ENCODE measurements at regions not wholly inside any gene's neighbourhood (a gene's known extent, or its start where the extent isn't known, plus 50 kb on each side); places are given as distances from the start of the nearest gene placed in this dataset.

DNA sequence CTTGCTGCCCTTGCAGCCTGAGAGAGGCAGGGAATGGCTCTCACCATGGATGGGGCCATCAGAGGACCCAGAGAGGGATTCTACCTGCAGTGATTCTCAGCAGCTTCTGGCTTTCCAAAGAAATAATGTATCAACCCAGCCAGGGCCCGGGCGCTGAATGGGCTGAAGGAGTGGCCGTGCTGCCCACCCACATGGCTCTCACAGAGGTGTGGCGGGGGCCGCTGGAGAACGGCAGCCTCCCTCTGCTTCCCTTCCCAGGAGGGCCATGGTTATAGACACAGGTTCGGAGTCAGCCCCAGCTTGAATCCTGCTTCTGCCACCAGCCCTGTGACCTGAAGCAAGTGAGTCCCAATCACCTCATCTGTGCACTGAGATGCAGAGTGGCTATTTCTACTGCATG is 82.7 kb downstream of the THAP12 start:
- Mint-ChIP-seq H3K36me3 (ENCODE audit: low read depth) (no peaks in the 10 kb centered on the region), H3K4me1 (peaks cover 9% of the 10 kb centered on the region), H3K4me3 (no peak overlapping the region), H3K27me3 (ENCODE audit: low read depth, poor library complexity) (peaks cover 91% of the 10 kb centered on the region), H3K27ac (no peak overlapping the region), H3K9me3 (no peaks in the 10 kb centered on the region)
- no peak for DNase-seq
- TF ChIP-seq, protein P1, sequence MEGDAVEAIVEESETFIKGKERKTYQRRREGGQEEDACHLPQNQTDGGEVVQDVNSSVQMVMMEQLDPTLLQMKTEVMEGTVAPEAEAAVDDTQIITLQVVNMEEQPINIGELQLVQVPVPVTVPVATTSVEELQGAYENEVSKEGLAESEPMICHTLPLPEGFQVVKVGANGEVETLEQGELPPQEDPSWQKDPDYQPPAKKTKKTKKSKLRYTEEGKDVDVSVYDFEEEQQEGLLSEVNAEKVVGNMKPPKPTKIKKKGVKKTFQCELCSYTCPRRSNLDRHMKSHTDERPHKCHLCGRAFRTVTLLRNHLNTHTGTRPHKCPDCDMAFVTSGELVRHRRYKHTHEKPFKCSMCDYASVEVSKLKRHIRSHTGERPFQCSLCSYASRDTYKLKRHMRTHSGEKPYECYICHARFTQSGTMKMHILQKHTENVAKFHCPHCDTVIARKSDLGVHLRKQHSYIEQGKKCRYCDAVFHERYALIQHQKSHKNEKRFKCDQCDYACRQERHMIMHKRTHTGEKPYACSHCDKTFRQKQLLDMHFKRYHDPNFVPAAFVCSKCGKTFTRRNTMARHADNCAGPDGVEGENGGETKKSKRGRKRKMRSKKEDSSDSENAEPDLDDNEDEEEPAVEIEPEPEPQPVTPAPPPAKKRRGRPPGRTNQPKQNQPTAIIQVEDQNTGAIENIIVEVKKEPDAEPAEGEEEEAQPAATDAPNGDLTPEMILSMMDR (IDR thresholded peaks at IDR 0.05) = no peak

DNA sequence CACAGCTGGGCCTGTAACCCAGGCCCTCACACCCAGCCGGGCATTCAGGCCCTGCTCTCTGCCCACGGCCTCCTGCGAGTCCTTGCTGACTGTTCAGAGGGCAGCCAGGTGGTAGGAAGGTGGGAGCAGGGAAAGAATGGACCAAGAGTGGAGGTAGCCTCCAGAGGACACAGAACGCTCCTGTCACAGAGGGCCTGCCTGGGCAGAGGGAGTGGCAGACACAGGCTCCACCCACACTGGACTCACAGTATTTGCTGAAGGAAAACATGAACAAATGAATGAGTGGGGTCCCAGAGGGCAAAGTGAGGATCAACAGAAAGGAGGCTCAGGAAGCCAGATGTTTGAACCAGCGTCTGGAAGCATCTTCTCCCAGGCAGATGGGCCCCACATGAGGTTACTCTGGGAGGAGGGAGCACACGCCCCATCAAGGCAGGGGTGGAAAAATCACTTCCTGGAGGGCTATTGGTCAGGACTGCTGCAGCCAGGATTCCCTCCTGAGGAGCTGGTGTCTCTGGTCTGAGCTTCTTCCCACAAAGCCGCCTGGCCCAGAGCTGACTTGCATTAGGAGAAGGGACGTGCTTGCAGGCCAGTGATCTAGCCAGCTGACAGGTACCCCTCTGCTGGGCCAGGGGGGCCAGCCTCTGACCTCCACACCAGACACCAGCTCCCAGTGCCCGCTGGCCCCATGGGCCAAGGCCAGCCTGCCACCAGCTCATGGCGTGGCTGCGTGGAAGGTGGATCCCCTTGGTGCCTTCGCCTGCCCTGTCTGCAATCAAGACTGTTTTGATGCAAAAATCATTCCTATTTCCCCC is 84.0 kb downstream of the THAP12 start:
- Mint-ChIP-seq H3K9me3 (no peaks in the 10 kb centered on the region), H3K4me1 (peaks cover 10% of the 10 kb centered on the region), H3K36me3 (ENCODE audit: low read depth) (no peaks in the 10 kb centered on the region), H3K27ac (no peak overlapping the region), H3K4me3 (no peak overlapping the region), H3K27me3 (ENCODE audit: low read depth, poor library complexity) (peaks cover 92% of the 10 kb centered on the region)
- DNase-seq = no peak
- TF ChIP-seq, protein P1 (IDR thresholded peaks at IDR 0.05) = no peak

DNA sequence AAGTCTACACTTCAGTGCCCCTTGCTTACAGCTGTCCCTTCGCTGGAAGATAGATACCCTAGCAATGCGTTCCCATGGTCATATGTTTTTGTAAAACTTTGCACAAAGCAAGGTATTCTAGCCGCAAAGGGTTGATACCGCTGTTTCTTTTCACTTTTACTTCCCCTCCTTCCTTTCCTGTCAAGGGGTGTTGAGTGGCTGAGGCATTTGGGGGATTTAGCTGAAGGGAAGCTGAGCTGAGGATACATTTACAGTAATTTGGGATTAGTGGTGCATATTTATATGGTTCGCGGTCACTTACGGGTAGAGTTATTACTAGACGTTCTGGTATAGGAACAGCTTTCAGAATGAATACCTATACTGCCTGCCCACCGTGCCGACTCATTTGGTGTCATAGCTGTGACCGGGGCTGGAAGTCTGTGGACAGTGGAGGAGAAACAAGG is 86.9 kb upstream of the WNT11 start:
- no peaks in the 10 kb centered on the region for H3K36me3 Mint-ChIP-seq (ENCODE audit: low read depth)
- peaks cover 25% of the 10 kb centered on the region for H3K4me1 Mint-ChIP-seq
- H3K9me3 Mint-ChIP-seq = no peaks in the 10 kb centered on the region
- no peak for DNase-seq
- no peak overlapping the region for H3K27ac Mint-ChIP-seq
- H3K4me3 Mint-ChIP-seq = no peak overlapping the region
- TF ChIP-seq, protein P1 (IDR thresholded peaks at IDR 0.05) = no peak
- peaks cover 81% of the 10 kb centered on the region for H3K27me3 Mint-ChIP-seq (ENCODE audit: low read depth, poor library complexity)

DNA sequence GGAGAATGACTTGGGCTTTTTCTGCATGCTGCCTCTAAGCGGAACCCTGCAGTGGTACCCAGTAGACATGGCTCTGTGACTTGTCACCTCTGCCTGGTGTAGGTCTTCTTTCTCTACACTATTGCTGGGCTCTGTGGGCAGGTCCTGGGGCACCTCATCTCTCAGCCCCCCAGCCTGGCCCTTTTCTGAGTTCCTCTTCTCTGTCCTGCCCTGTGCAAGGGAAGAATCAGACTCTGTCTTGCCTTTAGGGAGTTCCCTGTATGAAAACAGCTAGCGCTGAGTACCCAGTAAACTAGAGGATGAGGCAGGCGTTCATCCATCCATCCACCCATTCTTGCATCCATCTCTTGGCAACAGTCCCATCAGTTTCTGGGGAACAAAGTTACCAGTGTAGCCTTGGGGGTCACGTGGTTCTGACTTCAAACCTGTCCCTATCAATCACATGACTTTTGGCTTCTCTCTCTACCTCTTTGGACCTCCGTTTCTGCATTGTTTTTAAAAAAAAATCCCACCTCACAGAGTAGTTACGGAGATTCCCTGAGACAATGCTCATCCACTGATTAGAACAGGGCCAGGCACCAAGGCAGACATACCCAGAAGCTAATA is 86.4 kb upstream of the WNT11 start:
- Mint-ChIP-seq H3K27me3 (ENCODE audit: low read depth, poor library complexity) (peaks cover 81% of the 10 kb centered on the region), H3K4me1 (peaks cover 30% of the 10 kb centered on the region), H3K4me3 (no peak overlapping the region), H3K9me3 (no peaks in the 10 kb centered on the region), H3K27ac (no peak overlapping the region), H3K36me3 (ENCODE audit: low read depth) (no peaks in the 10 kb centered on the region)
- no peak for DNase-seq
- TF ChIP-seq, protein P1 (IDR thresholded peaks at IDR 0.05) = no peak

DNA sequence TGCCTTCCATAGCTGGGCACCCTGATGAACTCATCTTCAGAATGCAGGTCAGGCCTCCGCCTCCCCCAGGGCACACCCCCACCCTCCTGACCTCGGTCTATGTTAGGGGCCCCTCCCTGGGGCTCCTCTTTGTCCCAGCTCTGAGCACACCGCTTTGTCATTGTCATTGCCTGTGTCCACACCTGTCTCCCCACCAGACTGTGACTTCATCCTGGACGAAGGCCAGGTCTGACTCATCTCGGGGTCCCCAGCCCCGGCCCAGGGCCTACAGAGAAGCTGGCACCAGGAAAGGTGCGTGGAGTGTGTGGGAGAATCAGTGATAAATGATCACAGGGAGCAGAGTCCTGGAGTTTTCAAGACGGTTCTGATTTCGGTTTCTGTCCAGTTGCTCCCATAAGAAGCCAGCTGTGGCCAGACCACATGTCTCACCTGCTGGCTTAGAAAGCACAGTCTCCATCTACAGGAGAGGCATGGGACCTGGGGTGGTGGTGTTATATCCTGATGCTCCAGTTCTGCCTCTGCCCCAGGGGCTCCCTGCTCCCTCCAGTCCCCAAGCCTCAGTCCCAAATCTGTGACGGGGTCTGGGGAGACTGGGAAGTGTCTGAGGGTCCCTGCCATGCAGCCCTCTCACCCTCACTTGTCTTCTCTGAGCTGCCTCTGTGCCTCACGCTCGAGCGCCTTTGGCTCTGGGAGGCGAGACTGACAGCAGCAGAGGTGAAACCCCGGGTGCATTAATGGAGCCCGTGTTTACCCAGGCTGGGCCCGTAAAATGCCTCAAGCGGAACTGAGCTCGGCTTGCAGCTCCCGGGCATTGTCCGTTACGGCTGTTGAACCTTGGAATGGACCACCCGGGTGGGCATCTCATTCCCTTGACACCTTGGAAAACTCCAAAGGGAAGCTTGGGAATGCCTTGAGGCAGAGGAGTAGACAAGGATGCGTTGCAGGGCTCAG is 85.5 kb upstream of the WNT11 start:
- Mint-ChIP-seq H3K4me1 (peaks cover 33% of the 10 kb centered on the region), H3K9me3 (no peaks in the 10 kb centered on the region), H3K27me3 (ENCODE audit: low read depth, poor library complexity) (peaks cover 82% of the 10 kb centered on the region), H3K36me3 (ENCODE audit: low read depth) (no peaks in the 10 kb centered on the region), H3K27ac (no peak overlapping the region), H3K4me3 (no peak overlapping the region)
- TF ChIP-seq, protein P1 (IDR thresholded peaks at IDR 0.05) = no peak
- peak; percentile 73 for DNase-seq

Measured in nephron progenitor cell (in vitro differentiated cells).